NCI-H2171 treated with DMSO at 0.1 percent for 48 hours (cell line): ENCODE measurements at regions not wholly inside any gene's neighbourhood (a gene's known extent, or its start where the extent isn't known, plus 50 kb on each side); places are given as distances from the start of the nearest gene placed in this dataset.

ENCODE experiments used
- DNase-seq: peaks from one replicate; lab custom pipeline; 2025; lab: John Stamatoyannopoulos, UW

GRCh38 chr20:62545271-62545670 lies 69.5 kb upstream of the GATA5 start:
- no peak for DNase-seq

- DNase-seq: no peak
Observed at GRCh38 chr20:62545901-62546525, 70.2 kb upstream of the GATA5 start.

- DNase-seq: no peak
Observed at GRCh38 chr20:62546606-62547005, 70.8 kb upstream of the GATA5 start.

GRCh38 chr20:62547364-62547763 lies 71.6 kb upstream of the GATA5 start:
- DNase-seq: no peak

- no peak for DNase-seq
Observed at GRCh38 chr20:62548471-62548870, 72.7 kb upstream of the GATA5 start.

GRCh38 chr20:62549029-62549428 lies 73.2 kb upstream of the GATA5 start:
- no peak for DNase-seq

- no peak for DNase-seq
Observed at GRCh38 chr20:62549499-62550086, 73.8 kb upstream of the GATA5 start.

GRCh38 chr20:62550087-62550632 lies 74.4 kb upstream of the GATA5 start:
- DNase-seq: no peak

GRCh38 chr20:62551407-62552323 lies 75.9 kb upstream of the GATA5 start:
- peak; percentile 22 for DNase-seq

GRCh38 chr20:62552613-62553012 lies 76.8 kb upstream of the GATA5 start:
- no peak for DNase-seq

- DNase-seq: no peak
Observed at GRCh38 chr20:62553136-62553837, 77.5 kb upstream of the GATA5 start.

GRCh38 chr20:62553838-62554161 lies 78.0 kb upstream of the GATA5 start:
- no peak for DNase-seq

GRCh38 chr20:62554214-62554897 lies 78.6 kb upstream of the GATA5 start:
- no peak for DNase-seq

GRCh38 chr20:62554898-62555641 lies 79.3 kb upstream of the GATA5 start:
- DNase-seq: no peak

GRCh38 chr20:62555642-62556420 lies 80.0 kb upstream of the GATA5 start:
- DNase-seq: no peak

GRCh38 chr20:62557462-62557861 lies 81.7 kb upstream of the GATA5 start:
- no peak for DNase-seq

- no peak for DNase-seq
Observed at GRCh38 chr20:62557999-62558408, 82.2 kb upstream of the GATA5 start.

GRCh38 chr20:62558779-62559178 lies 83.0 kb upstream of the GATA5 start:
- DNase-seq: no peak

GRCh38 chr20:62560162-62560561 lies 82.1 kb upstream of the SLCO4A1 start:
- DNase-seq: no peak

- DNase-seq: no peak
Observed at GRCh38 chr20:62561182-62561581, 81.1 kb upstream of the SLCO4A1 start.
